Non-pigmented ciliary epithelial cell (primary cell): ENCODE measurements at regions not wholly inside any gene's neighbourhood (a gene's known extent, or its start where the extent isn't known, plus 50 kb on each side); places are given as distances from the start of the nearest gene placed in this dataset.

ENCODE experiments used
- DNase-seq: peaks from one replicate; pipeline ENCODE4 v3.0.0-alpha.2; 2010; ENCODE audit warnings: low read depth

DNA sequence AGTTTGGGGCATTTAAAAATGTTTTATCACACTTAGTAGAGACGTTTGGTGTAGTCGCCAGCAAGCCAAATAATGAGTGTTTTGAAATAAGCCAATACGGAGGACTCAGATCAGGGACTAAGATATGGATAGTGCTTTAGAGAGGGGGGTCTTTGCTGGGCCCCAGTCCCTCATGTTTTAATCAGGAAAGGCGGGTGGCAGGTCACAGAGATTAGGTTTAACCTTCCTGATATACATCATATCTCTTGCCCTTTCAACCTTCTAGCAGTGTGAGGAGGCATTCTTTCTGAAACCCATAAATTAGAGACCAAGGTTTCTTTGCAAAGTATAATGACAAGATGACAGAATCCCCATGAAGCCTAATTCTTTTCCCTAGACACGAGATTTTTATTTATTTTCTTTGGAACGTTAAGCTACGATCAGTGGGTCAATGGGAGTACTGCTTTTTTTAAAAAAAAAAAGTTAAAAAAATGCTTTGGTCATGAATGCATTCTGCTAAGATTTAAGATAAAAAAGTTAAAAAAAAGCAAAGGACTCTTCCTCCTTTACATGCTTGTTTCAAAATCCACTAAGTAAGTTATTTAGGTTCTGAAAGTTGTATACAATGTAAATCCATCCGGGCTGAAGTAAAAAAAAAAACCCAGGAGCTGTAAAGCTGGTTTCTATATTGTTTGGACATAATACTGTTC lies 572.1 kb upstream of the SALL1 start:
- no peak for DNase-seq

GRCh38 chr16:51722467-51722866 lies 571.4 kb upstream of the SALL1 start:
- no peak for DNase-seq

DNA sequence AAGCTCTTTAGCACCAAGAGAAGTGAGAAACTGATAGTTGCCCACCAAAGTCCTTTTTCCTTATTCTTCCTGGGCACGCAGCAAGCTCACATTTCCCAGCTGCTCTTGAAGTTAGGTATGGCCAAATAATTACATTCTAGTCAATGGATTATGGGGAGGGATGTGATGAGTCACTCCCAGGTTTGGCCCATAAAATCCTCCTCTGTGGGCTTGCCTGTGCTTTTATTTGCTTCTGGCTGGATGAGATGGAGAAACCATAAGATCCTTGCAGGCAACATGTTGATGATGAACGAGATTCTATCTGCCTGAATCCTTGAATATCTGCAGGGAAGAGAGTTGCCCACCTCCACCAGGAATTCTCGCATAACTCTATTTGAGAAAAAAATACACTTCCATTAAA lies 568.3 kb upstream of the SALL1 start:
- DNase-seq, result no peak

DNA sequence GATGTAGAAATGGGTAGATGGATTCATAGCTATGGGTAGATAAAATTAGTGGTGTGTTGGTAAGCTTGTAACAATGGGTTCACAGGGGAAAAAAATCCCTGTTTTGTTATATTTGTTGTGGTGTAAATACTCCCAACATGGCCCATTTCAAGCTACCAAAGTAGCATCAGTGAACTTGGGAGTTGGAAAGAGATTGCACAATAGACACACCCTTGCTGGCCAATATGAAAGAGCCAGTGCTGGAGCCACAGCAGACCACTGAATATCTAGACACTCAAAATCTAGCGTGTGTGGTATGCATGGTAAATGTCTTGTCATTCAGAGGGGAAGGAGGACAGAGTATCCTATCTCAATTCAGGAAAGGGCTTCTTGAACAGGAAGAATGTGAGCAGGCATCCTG lies 565.1 kb upstream of the SALL1 start:
- no peak for DNase-seq

- no peak for DNase-seq
Measured at GRCh38 chr16:51713502-51713901, 562.4 kb upstream of the SALL1 start.

DNA sequence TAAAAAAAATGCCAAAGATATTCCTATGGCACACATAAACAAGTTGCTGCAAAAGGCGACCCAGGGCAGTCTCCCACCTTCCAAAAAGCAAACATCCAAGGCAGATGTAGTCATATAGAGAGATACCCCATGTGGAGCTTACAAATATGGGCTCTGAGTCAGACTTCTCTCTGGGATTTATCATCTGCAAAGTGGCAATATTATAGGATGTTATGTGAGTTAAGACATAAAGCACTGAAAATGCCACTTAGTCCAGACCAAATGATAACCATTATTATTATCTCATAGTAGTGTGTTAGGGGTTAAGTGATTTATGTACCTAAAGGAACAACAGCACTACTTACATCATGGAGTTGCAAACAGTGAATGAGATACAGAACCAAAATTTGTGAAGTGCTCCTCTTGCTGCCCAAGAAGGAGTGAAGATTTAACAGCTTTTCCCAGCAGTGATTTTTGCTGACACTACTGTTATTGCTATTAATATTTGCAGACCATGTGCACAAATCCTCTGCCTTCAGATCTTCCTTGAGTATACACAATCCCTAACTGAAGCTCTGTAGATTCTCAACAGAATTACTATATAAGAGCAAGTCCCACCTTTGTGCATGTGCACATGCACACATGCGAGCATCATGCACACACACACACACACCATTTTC lies 560.0 kb upstream of the SALL1 start:
- DNase-seq, result no peak

DNA sequence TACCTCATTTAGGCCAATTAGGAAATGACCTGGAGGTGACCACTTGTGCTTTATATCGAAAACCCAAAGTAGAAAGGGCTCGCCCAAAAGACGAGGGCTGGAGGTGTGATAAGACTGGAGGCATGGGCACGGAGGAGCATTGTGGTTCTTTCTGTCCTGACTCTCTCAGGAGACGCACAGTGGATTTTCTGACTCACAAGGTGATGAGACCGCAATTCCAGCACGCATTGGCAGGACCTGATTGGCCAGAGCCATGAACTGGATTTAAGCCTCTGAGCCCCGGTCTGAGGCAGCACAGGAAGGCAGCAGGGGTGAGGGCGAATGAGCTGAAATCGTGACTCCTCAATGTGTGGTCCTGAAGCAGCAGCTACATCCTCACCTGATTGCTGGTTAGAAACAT lies 559.1 kb upstream of the SALL1 start:
- no peak for DNase-seq

- DNase-seq, result no peak
Measured at GRCh38 chr16:51708861-51709260, 557.8 kb upstream of the SALL1 start.

GRCh38 chr16:51707666-51708065 lies 556.6 kb upstream of the SALL1 start:
- no peak for DNase-seq

DNA sequence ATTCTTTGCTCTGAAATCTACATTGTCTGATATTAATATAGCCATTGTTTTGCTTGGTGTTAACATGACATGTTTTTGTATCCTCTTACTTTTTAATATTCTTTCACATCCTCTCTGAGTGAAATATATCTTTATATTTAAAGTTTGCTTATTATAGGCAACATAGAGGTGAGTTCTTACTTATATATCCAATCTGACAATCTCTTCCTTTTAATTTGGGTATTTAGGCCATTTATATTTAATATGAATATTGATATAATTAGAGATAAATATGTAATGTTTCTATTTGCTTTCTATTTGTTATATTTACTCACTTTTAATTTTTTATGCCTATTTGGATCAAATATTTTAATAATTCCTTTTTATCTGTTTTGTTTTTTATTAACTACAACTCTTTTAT lies 554.1 kb upstream of the SALL1 start:
- DNase-seq, result no peak

GRCh38 chr16:51701025-51701424 lies 550.0 kb upstream of the SALL1 start:
- DNase-seq, result no peak

- DNase-seq, result no peak
Measured at GRCh38 chr16:51699686-51700396, 548.8 kb upstream of the SALL1 start.

DNA sequence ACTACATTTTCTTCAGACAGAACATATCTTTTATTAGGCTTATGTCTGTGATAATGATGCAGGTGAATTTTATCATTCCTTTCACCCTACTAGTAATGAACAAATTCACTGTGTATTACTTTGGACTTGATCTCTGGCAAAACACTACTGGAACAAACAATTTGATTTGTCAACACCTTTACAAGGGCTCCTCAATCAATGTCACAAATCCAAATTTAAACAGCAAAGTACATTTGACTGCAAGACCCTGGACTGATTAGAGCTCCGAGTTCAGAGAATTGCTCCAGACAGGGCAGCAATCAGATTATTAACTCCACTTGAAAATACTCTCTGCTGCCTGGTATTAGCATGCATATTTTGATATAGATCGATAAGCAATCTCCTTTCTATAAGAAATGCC lies 547.6 kb upstream of the SALL1 start:
- no peak for DNase-seq

- no peak for DNase-seq
Measured at GRCh38 chr16:51697454-51697853, 546.4 kb upstream of the SALL1 start.

DNA sequence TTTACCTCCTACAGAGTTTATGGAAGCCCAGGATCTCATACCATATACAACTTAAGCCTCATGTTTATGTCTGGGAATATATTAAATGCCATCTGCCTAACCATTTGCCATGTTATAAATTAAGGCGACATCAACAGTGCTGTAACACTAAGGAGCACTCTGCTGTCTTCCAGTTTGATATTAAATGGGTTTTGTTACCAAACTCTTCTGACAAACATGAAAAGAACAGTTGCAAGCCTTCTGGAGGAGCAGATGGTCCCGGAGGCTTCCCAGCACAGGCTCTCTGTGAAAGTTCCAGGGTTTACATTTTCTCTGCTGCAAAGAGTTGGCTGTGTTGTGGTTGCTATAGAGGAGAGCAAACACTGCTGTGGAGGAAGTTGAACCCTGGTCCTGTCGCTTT lies 545.3 kb upstream of the SALL1 start:
- DNase-seq, result no peak

DNA sequence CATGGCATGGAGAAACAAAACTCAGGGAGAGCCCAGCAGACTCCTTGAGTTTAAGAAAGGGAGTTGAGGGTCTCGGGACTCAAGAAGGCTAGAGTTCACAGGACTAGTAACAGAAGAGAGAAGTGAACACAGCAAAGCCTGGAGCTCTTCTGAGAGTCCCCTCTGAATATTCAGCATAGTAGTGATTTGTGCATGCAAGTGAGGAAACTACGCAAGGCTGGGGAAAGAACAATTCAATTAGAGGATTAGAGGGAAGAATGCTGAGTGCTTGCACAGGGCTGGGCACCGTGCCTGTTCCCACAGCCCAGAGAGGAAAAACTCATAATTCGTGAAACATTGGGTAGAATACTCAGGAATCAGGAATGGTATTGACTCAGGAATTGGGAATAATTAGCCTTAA lies 540.0 kb upstream of the SALL1 start:
- no peak for DNase-seq

DNA sequence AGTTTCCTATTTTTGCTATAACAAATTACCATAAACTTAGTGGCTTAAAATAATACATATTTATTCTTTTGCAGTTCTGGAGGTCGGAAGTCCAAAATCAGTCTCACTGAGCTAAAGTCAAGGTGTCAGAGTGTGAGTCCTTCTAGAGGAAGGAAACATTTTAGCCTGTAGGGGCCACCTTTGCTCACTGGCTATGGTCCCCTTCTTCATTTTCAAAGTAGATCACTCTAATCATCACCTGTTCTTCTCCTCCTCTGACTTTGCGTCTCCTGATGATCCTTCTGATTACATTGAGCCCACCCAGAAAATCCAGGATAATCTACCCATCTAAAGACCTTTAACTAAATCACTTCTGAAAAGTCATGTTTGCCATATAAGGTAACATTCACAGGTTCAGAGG lies 534.4 kb upstream of the SALL1 start:
- no peak for DNase-seq

DNA sequence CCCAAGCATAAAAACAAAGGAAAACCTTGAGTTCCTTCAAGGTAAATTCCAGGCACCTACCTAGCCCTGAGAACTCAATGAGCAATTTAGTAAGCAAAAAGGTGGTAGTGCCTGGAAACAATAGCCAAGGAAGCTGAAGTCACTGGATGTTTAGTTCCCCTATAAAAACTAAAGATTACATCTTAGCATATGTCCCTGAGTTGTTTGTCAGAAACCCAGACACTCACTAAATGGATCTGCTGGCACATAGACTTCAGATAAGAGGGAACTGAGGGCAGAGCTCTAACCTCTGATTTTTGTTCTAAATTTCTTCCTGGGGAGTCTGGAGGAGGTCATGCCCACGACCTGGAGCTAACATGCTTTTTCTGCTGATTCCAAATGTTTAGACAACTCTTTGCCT lies 532.8 kb upstream of the SALL1 start:
- DNase-seq, result no peak

- DNase-seq, result no peak
Measured at GRCh38 chr16:51682905-51683304, 531.8 kb upstream of the SALL1 start.

DNA sequence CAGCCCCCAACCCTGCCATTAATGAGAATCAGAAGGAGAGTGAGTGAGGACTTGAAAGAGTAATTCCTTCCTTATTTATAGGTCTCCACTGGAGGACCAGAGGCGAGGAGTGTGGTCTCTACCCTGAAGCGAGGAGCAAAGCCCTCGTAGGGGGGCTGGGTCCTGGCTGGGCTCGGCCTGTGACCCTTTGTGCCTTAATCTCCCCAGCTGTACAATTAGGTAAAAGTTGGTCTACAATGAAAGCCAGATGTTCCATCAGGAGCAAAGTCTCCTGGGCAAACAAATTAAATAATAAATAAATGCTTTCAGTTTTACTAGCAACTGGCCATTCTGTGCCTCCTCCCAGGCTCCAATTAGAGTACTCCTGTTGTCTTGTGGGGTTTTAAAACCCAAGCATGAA lies 523.5 kb upstream of the SALL1 start:
- DNase-seq, result no peak

GRCh38 chr16:51670527-51670926 lies 519.5 kb upstream of the SALL1 start:
- no peak for DNase-seq

DNA sequence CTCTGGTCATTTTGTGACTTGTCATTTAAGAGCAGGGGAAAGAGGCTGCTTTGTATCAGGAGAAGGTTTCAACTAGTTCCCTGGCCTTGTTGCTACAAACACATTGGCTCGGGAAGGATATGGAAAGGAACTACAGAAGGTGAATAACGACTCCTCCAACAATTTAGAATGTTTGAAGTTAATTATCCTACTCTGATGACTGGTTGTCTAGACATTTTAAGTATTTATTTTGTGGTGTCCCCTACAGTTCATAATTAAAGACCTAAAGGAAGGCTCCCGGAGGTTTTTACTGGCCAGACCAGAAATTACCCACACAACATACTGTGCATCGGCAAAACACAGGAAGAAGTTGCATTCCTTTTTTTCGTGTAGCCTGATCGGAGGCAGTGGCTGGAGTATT lies 515.8 kb upstream of the SALL1 start:
- no peak for DNase-seq

GRCh38 chr16:51666074-51666473 lies 515.0 kb upstream of the SALL1 start:
- DNase-seq, result no peak
